ENCODE measurements at regions not wholly inside any gene's neighbourhood (a gene's known extent, or its start where the extent isn't known, plus 50 kb on each side); places are given as distances from the start of the nearest gene placed in this dataset.

DNA sequence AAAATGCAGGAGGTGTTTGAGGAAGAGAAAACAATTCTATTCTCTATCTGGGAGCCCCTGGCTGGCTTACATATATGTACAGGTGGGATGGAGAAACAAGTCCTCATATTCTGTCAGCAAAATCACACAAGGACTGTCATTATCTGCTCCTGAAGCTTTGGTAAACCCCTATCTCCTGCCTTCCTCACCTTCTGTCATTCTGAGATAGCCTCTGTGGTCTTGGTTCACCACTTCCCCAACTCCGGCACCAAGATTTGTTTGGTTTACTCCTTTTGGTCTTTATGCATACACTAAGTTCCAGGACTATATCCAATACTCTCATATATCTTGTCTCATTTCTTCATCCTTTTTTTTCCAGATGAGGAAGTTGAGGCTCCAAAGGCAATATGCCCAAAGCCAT lies 551.1 kb downstream of the PLPP3 start:
- Mint-ChIP-seq H3K4me1 (ENCODE audit: low read depth) (no peaks in the 10 kb centered on the region), H3K36me3 (ENCODE audit: insufficient read depth) (no peaks in the 10 kb centered on the region), H3K9me3 (peaks cover 7% of the 10 kb centered on the region), H3K27me3 (ENCODE audit: low read depth) (no peaks in the 10 kb centered on the region), H3K4me3 (no peak overlapping the region)
- DNase-seq (no peak), ATAC-seq (no peak)

DNA sequence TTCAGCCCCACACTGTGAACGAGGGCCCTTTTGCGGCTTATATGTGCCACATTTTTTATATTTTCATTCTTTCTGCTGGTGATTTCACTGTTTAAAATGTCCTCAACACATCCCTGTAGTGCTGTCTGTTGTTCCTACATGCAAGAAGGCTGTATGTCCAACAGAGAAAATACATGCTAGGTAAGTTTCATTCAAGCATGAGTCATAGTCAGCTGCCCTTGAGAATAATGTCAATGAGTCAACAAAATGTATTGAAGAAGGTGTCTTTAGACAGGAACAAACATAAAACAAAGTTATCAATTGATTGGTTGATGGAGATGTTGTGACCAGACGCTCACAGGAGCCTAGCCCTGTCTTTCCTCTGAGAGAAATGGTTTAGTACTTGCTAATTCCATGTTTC lies 553.4 kb downstream of the PLPP3 start:
- Mint-ChIP-seq H3K36me3 (ENCODE audit: insufficient read depth) (no peaks in the 10 kb centered on the region), H3K4me1 (ENCODE audit: low read depth) (no peaks in the 10 kb centered on the region), H3K9me3 (peaks cover 7% of the 10 kb centered on the region), H3K27me3 (ENCODE audit: low read depth) (no peaks in the 10 kb centered on the region), H3K4me3 (no peak overlapping the region)
- DNase-seq (no peak), ATAC-seq (no peak)

DNA sequence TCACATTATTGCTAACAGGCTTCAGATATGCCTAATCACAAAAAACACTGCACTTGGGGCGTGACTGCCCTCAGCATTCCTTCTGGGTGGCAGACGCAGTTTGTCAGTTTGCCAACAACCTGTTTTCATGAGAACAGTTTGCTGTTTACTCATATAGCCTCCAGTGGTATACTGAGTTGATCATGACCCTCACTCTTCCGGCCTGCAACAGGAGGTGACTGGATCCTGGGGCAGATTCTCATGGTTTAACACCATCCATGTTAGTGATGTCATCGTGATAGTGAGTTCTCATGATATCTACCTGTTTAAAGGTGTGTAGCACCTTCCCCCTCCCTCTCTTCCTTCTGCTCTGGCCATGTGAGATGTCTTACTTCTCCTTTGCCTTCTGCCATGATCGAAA lies 555.2 kb downstream of the PLPP3 start:
- DNase-seq (no peak), ATAC-seq (no peak)
- Mint-ChIP-seq H3K9me3 (peaks cover 12% of the 10 kb centered on the region), H3K36me3 (ENCODE audit: insufficient read depth) (no peaks in the 10 kb centered on the region), H3K27me3 (ENCODE audit: low read depth) (no peaks in the 10 kb centered on the region), H3K4me3 (no peak overlapping the region), H3K4me1 (ENCODE audit: low read depth) (no peaks in the 10 kb centered on the region)

DNA sequence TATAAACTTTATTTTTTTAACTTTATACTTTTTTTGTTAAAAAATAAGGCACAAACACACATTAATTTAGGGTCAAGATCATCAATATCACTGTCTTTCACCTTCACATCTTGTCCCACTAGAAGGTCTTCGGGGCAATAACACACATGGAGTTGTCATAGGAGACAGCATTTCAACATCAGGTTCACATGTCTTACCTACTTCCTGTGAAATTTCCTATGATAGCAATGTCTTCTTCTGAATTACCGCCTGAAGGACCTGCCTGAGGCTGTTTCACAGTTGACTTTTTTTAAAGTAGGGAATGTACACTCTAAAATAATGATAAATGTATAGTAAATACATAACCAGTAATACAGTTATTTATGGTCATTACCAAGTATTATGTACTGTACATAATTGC lies 559.4 kb downstream of the PLPP3 start:
- no peaks in the 10 kb centered on the region for H3K27me3 Mint-ChIP-seq (ENCODE audit: low read depth)
- no peaks in the 10 kb centered on the region for H3K36me3 Mint-ChIP-seq (ENCODE audit: insufficient read depth)
- DNase-seq = no peak
- no peak for ATAC-seq
- H3K9me3 Mint-ChIP-seq = peaks cover 5% of the 10 kb centered on the region
- no peak overlapping the region for H3K4me3 Mint-ChIP-seq
- no peaks in the 10 kb centered on the region for H3K4me1 Mint-ChIP-seq (ENCODE audit: low read depth)

DNA sequence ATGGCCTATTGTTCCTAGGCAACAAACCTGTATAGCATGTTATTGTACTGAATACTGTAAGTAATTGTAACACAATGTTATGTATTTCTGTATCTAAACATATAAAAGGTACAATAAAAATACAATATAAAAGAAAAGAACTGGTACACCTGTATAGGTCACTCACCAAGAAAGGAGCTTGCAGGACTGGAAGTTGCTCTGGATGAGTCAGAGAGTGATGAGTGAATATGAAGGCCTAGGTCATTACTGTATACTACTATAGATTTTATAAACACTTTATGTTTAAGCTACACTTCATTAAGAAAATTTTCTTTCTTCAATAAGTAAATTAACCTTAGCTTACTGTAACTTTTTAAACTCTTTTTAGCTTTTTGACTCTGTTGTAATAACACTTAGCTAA lies 559.9 kb downstream of the PLPP3 start:
- Mint-ChIP-seq H3K9me3 (peaks cover 5% of the 10 kb centered on the region), H3K27me3 (ENCODE audit: low read depth) (no peaks in the 10 kb centered on the region), H3K4me1 (ENCODE audit: low read depth) (no peaks in the 10 kb centered on the region), H3K36me3 (ENCODE audit: insufficient read depth) (no peaks in the 10 kb centered on the region), H3K4me3 (no peak overlapping the region)
- ATAC-seq = no peak
- no peak for DNase-seq

DNA sequence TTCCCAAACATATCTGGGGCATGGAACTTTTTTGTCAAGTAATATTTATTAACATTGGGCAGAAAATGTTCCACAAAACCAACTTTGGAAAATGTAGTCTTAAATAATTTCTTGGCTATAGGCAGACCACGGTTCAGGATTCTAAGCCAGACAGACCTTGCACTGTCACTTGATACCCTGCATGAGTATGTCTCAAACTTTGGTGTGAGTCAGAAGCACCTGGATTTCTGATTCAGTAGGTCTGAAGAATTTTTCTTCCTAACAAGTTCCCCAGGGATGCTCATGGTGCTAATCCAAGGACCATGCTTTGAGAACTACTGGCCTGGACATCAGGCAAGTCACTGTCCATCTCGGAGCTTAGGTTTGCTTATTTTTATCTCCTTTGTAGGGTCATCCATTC lies 562.0 kb downstream of the PLPP3 start:
- DNase-seq = no peak
- H3K4me1 Mint-ChIP-seq (ENCODE audit: low read depth) = no peaks in the 10 kb centered on the region
- no peak overlapping the region for H3K4me3 Mint-ChIP-seq
- peaks cover 14% of the 10 kb centered on the region for H3K9me3 Mint-ChIP-seq
- no peak for ATAC-seq
- no peaks in the 10 kb centered on the region for H3K27me3 Mint-ChIP-seq (ENCODE audit: low read depth)
- H3K36me3 Mint-ChIP-seq (ENCODE audit: insufficient read depth) = no peaks in the 10 kb centered on the region

DNA sequence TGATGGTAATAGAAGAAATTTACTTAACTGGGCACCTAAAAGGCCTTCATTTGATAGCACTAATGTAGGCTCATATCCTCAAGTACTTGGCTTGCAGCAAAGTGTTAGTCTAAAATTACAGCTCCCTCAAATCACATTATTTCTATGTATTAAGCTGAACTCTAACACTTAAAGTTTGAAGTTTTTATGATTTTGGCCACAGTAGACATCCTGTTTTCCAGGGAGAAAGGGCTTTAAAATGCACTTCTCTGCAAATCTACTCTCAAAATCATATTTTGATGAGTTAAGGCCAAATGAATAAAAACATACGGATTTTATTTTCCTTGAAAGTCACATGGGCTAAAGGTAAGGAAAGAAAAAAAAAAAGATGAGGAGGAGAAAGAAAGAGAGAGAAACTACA lies 575.5 kb downstream of the PLPP3 start:
- Mint-ChIP-seq H3K9me3 (no peaks in the 10 kb centered on the region), H3K27me3 (ENCODE audit: low read depth) (no peaks in the 10 kb centered on the region), H3K36me3 (ENCODE audit: insufficient read depth) (no peaks in the 10 kb centered on the region), H3K4me1 (ENCODE audit: low read depth) (no peaks in the 10 kb centered on the region), H3K4me3 (no peak overlapping the region)
- no peak for DNase-seq
- ATAC-seq = no peak

DNA sequence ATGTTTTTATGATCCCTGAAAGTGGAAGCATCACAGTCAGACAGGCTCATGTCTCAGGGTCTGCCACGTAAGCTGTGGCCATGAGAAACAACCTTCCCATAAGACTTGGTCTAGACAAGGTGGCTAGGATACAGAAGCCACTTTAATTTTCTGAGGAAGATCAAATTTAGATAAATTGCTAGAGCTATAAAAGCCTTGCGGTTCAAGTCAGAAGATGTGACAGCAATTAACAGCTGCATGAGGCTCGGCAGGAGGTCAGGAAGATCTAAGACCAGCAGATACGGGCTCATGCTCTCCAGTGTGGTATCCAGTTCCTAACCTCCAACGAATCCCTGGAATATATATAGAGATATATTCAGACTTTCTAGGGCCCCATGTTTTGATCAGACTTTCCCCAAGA lies 577.1 kb downstream of the PLPP3 start:
- no peaks in the 10 kb centered on the region for H3K36me3 Mint-ChIP-seq (ENCODE audit: insufficient read depth)
- no peak for DNase-seq
- H3K27me3 Mint-ChIP-seq (ENCODE audit: low read depth) = no peaks in the 10 kb centered on the region
- no peaks in the 10 kb centered on the region for H3K9me3 Mint-ChIP-seq
- ATAC-seq = no peak
- H3K4me1 Mint-ChIP-seq (ENCODE audit: low read depth) = no peaks in the 10 kb centered on the region
- no peak overlapping the region for H3K4me3 Mint-ChIP-seq

DNA sequence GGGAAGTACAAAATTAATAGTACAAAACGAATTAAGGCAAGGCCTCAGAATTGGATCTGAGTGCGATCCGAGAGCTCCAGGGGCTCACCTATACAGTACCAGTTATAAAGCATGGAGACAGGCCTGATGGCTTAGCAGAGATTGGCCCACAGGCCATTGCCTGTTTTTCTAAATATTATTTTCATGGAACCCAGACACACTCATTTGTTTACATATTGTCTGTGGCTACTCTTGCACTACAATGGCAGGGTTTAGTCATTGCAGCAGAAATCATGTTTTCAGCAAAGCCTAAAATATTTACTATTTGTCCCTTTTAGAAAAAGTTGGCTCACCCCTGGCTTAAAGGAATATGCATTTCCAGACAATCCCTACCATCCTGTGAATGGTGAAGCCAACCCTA lies 578.9 kb downstream of the PLPP3 start:
- ATAC-seq = no peak
- no peaks in the 10 kb centered on the region for H3K27me3 Mint-ChIP-seq (ENCODE audit: low read depth)
- H3K36me3 Mint-ChIP-seq (ENCODE audit: insufficient read depth) = no peaks in the 10 kb centered on the region
- no peaks in the 10 kb centered on the region for H3K4me1 Mint-ChIP-seq (ENCODE audit: low read depth)
- DNase-seq = no peak
- no peaks in the 10 kb centered on the region for H3K9me3 Mint-ChIP-seq
- no peak overlapping the region for H3K4me3 Mint-ChIP-seq

DNA sequence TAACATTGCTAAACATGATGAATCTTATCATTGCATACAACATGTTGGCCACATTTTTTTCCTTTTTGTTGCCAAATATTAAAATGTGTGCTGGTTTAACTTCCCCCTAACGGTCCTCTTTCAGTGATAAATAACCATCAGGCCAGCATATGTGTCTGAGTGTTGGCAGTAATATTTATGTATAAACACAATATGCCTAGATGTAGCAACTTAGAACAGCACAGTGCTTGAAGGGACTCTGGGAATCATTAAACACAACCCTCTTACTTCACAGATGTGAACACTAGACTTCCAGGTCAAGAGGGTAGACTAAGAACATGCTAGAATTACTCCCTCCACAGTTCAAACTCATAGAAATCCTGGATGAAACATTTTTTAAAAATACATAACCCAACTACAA lies 581.8 kb downstream of the PLPP3 start:
- no peak overlapping the region for H3K4me3 Mint-ChIP-seq
- ATAC-seq (no peak), DNase-seq (no peak)
- no peaks in the 10 kb centered on the region for H3K27me3 Mint-ChIP-seq (ENCODE audit: low read depth)
- H3K9me3 Mint-ChIP-seq = peaks cover 3% of the 10 kb centered on the region
- no peaks in the 10 kb centered on the region for H3K4me1 Mint-ChIP-seq (ENCODE audit: low read depth)
- no peaks in the 10 kb centered on the region for H3K36me3 Mint-ChIP-seq (ENCODE audit: insufficient read depth)

DNA sequence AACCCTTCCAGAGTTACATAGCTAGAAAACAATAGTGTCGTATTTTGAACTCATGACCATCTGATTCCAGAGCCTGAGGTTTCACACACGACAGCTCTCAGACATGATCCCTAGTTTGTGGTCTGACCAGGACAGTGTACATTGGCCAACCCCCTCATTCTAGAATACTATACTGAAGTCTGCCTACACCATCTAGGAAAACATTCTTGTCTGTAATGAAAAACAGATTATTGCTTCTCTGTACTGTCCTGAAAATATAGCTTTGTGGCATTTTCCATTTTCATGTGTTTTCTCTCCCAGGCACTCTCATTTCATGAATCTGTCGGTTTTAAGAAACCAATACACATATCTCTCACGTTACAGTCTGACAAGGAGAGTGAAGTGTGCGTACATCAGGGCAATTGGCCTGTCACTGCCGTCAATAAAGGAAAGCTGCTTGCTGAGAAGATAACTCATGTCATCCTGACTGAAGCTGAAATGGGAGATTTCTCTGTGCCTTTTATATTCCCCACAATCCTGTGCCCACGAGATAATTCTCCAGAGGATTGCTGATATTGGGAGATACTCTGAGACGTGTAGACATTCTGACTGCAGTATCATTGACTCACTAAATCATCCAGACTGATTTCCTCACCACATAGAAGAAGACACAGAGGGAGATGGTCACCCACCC lies 585.6 kb downstream of the PLPP3 start:
- no peaks in the 10 kb centered on the region for H3K4me1 Mint-ChIP-seq (ENCODE audit: low read depth)
- no peak for DNase-seq
- H3K27me3 Mint-ChIP-seq (ENCODE audit: low read depth) = peaks cover 2% of the 10 kb centered on the region
- ATAC-seq = no peak
- H3K4me3 Mint-ChIP-seq = no peak overlapping the region
- no peaks in the 10 kb centered on the region for H3K36me3 Mint-ChIP-seq (ENCODE audit: insufficient read depth)
- peaks cover 3% of the 10 kb centered on the region for H3K9me3 Mint-ChIP-seq

DNA sequence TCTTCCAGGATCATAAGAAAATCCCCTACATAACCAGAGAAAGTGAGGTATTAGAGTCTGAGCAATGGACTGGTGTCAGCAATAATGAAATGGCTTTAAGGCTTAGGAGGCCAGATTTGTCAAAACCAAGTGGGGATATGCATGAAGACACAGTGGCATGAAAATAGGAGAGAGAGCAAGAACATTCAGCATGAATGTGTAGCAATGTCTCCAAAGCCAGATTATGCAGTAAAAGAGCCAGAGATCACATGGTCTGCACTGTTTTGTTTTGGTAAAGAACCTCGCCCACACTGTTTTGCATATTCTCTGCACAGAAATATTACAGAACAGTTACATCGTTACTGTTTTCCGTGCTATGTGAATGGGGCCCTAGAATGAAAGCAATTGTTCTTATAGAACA lies 589.4 kb downstream of the PLPP3 start:
- Mint-ChIP-seq H3K27me3 (ENCODE audit: low read depth) (peaks cover 2% of the 10 kb centered on the region), H3K4me3 (no peak overlapping the region), H3K4me1 (ENCODE audit: low read depth) (no peaks in the 10 kb centered on the region), H3K9me3 (peaks cover under 1% of the 10 kb centered on the region), H3K36me3 (ENCODE audit: insufficient read depth) (no peaks in the 10 kb centered on the region)
- DNase-seq = no peak
- ATAC-seq = no peak

DNA sequence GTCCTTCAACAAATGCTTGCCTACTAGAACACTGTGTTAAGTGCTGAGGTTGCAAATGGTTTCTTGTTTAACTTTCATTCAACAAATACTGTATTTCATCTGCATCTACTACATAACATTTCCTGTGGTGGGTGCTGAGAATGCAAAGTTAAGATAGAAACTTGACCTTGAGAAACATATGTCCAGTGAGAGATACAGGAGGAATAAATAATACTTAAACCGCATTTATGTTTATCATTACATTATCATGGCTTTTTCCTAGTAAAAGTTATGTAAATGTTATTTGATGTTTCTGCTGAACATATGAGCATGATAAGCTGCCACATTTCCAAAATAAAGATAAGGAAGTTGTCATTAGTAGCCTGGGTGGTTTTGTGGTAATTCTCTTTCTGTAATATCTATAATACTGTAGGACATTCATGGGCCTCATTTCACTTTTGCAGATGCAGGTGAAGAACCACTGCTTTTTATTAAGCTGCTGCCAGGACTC lies 590.4 kb downstream of the PLPP3 start:
- no peak for DNase-seq
- ATAC-seq = no peak
- no peak overlapping the region for H3K4me3 Mint-ChIP-seq
- no peaks in the 10 kb centered on the region for H3K9me3 Mint-ChIP-seq
- H3K4me1 Mint-ChIP-seq (ENCODE audit: low read depth) = no peaks in the 10 kb centered on the region
- H3K27me3 Mint-ChIP-seq (ENCODE audit: low read depth) = peaks cover 2% of the 10 kb centered on the region
- H3K36me3 Mint-ChIP-seq (ENCODE audit: insufficient read depth) = no peaks in the 10 kb centered on the region

DNA sequence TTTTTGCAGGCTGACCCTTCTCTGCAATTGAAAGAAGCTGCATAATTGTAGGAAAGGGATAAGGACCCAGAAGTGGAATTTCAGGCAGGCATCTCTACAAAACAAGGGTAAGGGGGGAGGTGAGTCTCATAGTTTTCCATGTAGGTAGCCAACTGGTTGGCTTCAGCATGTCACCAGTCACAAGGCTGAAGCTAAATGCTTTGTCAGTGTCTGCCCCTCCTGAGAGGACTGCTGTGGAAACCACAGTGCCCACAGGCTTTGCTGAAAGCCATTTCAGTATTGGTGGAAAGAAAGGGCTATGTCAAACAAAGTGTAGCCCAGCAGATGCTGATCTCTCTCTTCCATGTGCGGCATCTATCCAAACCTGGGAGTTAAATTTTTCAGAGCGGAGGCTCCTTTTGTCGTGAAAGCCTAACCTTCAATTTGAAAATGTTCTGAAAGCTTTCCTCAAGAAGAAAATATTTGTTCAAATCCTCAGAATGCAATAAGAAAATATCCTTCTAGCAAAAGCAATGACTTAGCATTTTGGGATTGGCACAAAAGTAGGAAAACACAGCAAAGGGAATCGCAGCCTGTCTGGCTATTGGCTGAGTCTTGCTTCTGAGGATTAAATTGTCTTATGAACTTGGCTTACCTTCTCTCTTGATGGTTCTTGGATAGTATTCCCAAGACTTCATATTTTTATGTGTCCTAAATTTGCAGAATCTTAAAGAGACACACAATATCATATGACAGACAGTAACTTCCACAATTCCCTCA lies 591.7 kb downstream of the PLPP3 start:
- no peak for ATAC-seq
- H3K4me1 Mint-ChIP-seq (ENCODE audit: low read depth) = no peaks in the 10 kb centered on the region
- H3K9me3 Mint-ChIP-seq = no peaks in the 10 kb centered on the region
- H3K27me3 Mint-ChIP-seq (ENCODE audit: low read depth) = peaks cover 2% of the 10 kb centered on the region
- no peak overlapping the region for H3K4me3 Mint-ChIP-seq
- no peak for DNase-seq
- H3K36me3 Mint-ChIP-seq (ENCODE audit: insufficient read depth) = no peaks in the 10 kb centered on the region

DNA sequence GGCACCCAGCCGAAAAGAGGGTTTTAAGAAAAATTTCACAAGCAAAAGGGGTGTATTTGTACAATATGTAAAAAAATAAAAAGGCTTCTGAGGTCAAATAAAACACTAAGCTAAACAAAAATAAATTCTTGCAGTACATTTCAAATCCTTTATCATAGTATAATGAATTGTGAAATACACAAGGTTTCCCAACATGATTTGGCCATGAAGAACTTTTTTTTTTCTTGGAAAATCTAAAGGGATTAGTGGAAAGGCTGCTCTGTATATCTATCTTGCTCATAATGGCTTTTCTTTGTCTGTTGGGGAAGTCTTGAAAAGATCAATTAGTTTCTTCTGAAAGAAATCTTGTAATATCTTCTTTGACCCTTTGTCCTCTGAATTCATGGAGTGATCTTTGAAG lies 593.4 kb downstream of the PLPP3 start:
- no peaks in the 10 kb centered on the region for H3K4me1 Mint-ChIP-seq (ENCODE audit: low read depth)

More for the DNA sequence above, 593.4 kb downstream of the PLPP3 start:
- no peak for DNase-seq
- H3K27me3 Mint-ChIP-seq (ENCODE audit: low read depth) = no peaks in the 10 kb centered on the region
- no peaks in the 10 kb centered on the region for H3K9me3 Mint-ChIP-seq
- H3K36me3 Mint-ChIP-seq (ENCODE audit: insufficient read depth) = no peaks in the 10 kb centered on the region
- no peak for ATAC-seq
- no peak overlapping the region for H3K4me3 Mint-ChIP-seq
